Chondrocyte (in vitro differentiated cells): ENCODE measurements at regions not wholly inside any gene's neighbourhood (a gene's known extent, or its start where the extent isn't known, plus 50 kb on each side); places are given as distances from the start of the nearest gene placed in this dataset.

Experiments
- DNase-seq: peaks from one replicate; pipeline ENCODE4 v3.0.0; 2021; ENCODE audit warnings: mixed read lengths, low spot score
- H3K27ac Mint-ChIP-seq: one replicate; pipeline ENCODE4 v1.8.0; 2021; ENCODE audit warnings: mild to moderate bottlenecking, moderate library complexity, mixed read lengths; ENCODE audit not compliant: unreplicated experiment
- H3K27me3 Mint-ChIP-seq: 2 replicates; pipeline ENCODE4 v1.8.0; 2021; ENCODE audit warnings: low read depth, mixed read lengths
- H3K36me3 Mint-ChIP-seq: 2 replicates; pipeline ENCODE4 v1.8.0; 2021; ENCODE audit warnings: low read depth, mixed read lengths
- H3K4me1 Mint-ChIP-seq: 2 replicates; pipeline ENCODE4 v1.8.0; 2021; ENCODE audit warnings: low read depth, mild to moderate bottlenecking, mixed read lengths
- H3K4me3 Mint-ChIP-seq: one replicate; pipeline ENCODE4 v1.8.0; 2021; ENCODE audit warnings: mild to moderate bottlenecking, moderate library complexity, mixed read lengths; ENCODE audit not compliant: unreplicated experiment
- H3K9me3 Mint-ChIP-seq: 2 replicates; pipeline ENCODE4 v1.8.0; 2021; ENCODE audit warnings: low read depth, mixed read lengths
- TF ChIP-seq, protein P1 (sequence below): fragments of 200-600 bp; sonication (generic); IDR thresholded peaks from 2 replicates; pipeline ENCODE4 v1.5.0; 2021; ENCODE audit warnings: antibody characterized with exemption, mild to moderate bottlenecking, moderate library complexity

DNA sequence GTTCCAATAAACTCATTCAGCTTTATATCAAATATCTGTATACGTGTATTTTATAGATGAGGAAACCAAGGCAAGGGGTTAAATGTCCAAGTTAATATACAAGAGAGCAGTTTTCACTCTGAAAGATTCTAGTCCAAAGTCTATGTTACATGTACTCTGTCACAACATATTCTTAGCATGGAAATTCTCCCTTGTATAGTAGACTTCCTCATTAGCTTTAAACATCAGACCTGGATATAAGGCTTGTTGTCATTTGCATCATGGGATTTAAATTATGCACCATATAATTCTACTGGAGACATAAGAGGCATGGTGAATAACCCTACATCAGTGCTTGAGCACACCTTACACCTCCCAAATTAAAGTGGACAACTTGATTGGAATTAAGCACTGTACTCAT, 681.9 kb upstream of the CCDC179 start:
- Mint-ChIP-seq H3K27ac (no peak overlapping the region), H3K4me1 (peaks cover 22% of the 10 kb centered on the region), H3K4me3 (no peak overlapping the region), H3K9me3 (peaks cover under 1% of the 10 kb centered on the region), H3K27me3 (no peaks in the 10 kb centered on the region), H3K36me3 (no peaks in the 10 kb centered on the region)
- no peak for DNase-seq
- TF ChIP-seq, protein P1, sequence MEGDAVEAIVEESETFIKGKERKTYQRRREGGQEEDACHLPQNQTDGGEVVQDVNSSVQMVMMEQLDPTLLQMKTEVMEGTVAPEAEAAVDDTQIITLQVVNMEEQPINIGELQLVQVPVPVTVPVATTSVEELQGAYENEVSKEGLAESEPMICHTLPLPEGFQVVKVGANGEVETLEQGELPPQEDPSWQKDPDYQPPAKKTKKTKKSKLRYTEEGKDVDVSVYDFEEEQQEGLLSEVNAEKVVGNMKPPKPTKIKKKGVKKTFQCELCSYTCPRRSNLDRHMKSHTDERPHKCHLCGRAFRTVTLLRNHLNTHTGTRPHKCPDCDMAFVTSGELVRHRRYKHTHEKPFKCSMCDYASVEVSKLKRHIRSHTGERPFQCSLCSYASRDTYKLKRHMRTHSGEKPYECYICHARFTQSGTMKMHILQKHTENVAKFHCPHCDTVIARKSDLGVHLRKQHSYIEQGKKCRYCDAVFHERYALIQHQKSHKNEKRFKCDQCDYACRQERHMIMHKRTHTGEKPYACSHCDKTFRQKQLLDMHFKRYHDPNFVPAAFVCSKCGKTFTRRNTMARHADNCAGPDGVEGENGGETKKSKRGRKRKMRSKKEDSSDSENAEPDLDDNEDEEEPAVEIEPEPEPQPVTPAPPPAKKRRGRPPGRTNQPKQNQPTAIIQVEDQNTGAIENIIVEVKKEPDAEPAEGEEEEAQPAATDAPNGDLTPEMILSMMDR = no peak

DNA sequence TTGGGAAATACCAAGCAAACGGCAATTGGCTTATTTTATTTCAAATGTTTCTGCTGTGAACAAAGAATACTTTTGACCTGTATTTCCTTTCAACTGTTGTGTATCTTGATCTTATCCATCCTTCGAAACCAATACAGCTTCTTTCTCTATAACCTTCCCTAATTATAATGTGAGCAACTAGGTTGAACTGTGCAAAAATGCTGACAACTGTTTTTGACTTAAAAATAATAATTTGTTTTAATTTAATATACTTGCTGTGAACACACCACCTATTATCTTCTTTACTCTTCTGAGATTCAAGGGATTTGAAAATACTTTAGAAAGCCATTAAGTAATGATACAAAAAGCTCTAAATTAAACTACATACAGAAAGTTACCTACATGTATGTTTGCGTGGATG, 682.5 kb upstream of the CCDC179 start:
- Mint-ChIP-seq H3K4me3 (no peak overlapping the region), H3K4me1 (peaks cover 22% of the 10 kb centered on the region), H3K27me3 (no peaks in the 10 kb centered on the region), H3K36me3 (no peaks in the 10 kb centered on the region), H3K27ac (no peak overlapping the region), H3K9me3 (no peaks in the 10 kb centered on the region)
- TF ChIP-seq, protein P1 = no peak
- DNase-seq = no peak

DNA sequence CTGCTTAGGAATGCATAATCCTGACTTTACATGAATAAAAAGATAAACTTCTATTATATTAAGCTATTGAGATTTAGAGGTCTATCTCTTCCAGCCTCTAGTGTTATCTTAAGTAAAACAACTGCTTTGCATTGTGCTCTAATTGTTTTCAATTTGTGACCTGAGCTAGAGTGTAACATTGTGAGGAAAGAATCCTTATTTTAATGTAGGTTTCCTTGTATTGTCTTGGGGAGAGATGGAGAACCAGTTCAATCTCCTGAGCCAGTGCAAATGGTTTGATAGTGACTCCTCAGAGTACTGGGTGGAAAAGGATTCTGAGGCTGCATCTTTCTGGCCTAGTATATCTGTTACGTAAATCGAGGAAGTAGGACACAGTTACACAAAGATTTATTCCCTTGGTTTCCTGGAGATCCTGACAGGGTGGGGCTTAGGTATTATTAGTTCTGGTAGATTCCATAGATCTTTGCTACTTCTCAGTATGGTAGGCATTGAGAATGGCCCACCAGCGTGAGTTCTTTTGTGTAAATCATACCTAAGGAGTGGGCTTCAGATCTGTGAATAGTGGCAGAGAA, 683.5 kb upstream of the CCDC179 start:
- H3K27me3 Mint-ChIP-seq = no peaks in the 10 kb centered on the region
- TF ChIP-seq, protein P1 = no peak
- no peaks in the 10 kb centered on the region for H3K9me3 Mint-ChIP-seq
- peaks cover 16% of the 10 kb centered on the region for H3K4me1 Mint-ChIP-seq
- no peak overlapping the region for H3K27ac Mint-ChIP-seq
- H3K4me3 Mint-ChIP-seq = no peak overlapping the region
- no peak for DNase-seq
- no peaks in the 10 kb centered on the region for H3K36me3 Mint-ChIP-seq

DNA sequence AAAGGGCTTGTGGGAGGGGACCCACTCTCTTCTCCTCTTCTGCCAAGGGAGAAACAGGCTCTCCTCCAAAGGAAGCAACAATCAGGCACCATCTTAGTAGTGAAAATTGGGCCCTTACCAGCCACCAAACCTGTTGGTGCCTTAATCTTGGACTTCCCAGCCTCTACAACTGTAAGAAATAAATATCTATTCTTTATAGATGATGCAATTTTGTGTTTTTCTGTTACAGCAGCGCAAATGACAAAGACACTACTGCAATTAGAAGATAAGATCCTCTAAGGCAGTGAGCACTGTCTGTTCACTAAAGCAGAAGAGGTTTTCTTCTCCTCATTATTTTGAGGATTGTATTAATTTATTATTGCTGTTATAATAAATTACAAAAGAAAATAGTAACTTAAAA, 691.4 kb upstream of the CCDC179 start:
- H3K4me1 Mint-ChIP-seq = peaks cover 10% of the 10 kb centered on the region
- TF ChIP-seq, protein P1 = no peak
- no peak overlapping the region for H3K4me3 Mint-ChIP-seq
- no peaks in the 10 kb centered on the region for H3K36me3 Mint-ChIP-seq
- H3K27me3 Mint-ChIP-seq = no peaks in the 10 kb centered on the region
- no peak overlapping the region for H3K27ac Mint-ChIP-seq
- H3K9me3 Mint-ChIP-seq = peaks cover 6% of the 10 kb centered on the region
- DNase-seq = no peak

DNA sequence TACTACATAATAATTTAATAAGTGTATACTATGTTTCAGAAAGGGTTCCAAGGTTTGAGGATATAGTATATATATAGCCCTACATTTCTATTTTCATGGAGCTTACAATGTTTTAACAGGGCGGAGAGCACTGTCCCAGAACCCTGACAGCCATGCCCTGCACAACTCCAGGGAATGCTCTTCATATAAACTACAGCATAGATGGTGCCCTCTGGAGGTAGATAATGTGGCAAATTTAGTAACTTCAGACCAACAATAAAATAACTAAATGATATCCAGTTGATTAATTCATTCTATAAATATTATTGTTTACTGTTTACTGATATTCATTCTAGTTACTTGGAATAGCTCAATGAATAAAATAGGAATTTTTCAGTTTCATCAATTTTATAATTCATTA, 693.7 kb upstream of the CCDC179 start:
- no peak overlapping the region for H3K27ac Mint-ChIP-seq
- TF ChIP-seq, protein P1 = peak; percentile 40
- H3K36me3 Mint-ChIP-seq = no peaks in the 10 kb centered on the region
- H3K27me3 Mint-ChIP-seq = no peaks in the 10 kb centered on the region
- H3K4me3 Mint-ChIP-seq = no peak overlapping the region
- peaks cover 10% of the 10 kb centered on the region for H3K4me1 Mint-ChIP-seq
- H3K9me3 Mint-ChIP-seq = peaks cover 6% of the 10 kb centered on the region
- DNase-seq = no peak
